Hepatocyte (in vitro differentiated cells): ENCODE measurements at regions not wholly inside any gene's neighbourhood (a gene's known extent, or its start where the extent isn't known, plus 50 kb on each side); places are given as distances from the start of the nearest gene placed in this dataset.

Experiments used
- CTCF ChIP-seq: fragments of 200-600 bp; sonication (generic); IDR thresholded peaks from 2 replicates; pipeline ENCODE4 v1.5.1; 2016; ENCODE audit warnings: antibody characterized with exemption, mild to moderate bottlenecking; ENCODE audit not compliant: poor library complexity
- EZH2 ChIP-seq: fragments of 200-600 bp; sonication (generic); IDR thresholded peaks from 2 replicates; pipeline ENCODE4 v1.6.1; 2016; ENCODE audit warnings: antibody characterized with exemption, mild to moderate bottlenecking, borderline replicate concordance
- EZH2phosphoT487 ChIP-seq: fragments of 200-600 bp; sonication (generic); IDR thresholded peaks from one replicate; pipeline ENCODE4 v1.6.1; 2018; ENCODE audit warnings: antibody characterized with exemption, mild to moderate bottlenecking, low read depth, moderate library complexity; ENCODE audit not compliant: unreplicated experiment, severe bottlenecking

- TF ChIP-seq EZH2 (no peak), CTCF (no peak), EZH2phosphoT487 (no peak)
Observed at GRCh38 chr18:42520138-42520537, 565.1 kb downstream of the PIK3C3 start.
